HG03039 (cell line): ENCODE measurements at regions not wholly inside any gene's neighbourhood (a gene's known extent, or its start where the extent isn't known, plus 50 kb on each side); places are given as distances from the start of the nearest gene placed in this dataset.
"Not testable (repeated sequence)": the region's sequence is repeated elsewhere in the genome, so short reads cannot be mapped to it uniquely, and the experiment has no call there.

Source experiments
- ATAC-seq: cut with Tn5 transposase; IDR thresholded peaks from one replicate; pipeline ENCODE4 v1.9.1; 2021; ENCODE audit warnings: mild to moderate bottlenecking, moderate library complexity; ENCODE audit not compliant: unreplicated experiment

- no peak for ATAC-seq
Measured at GRCh38 chr5:50898966-50899365, 232.5 kb downstream of the PARP8 start.

GRCh38 chr5:50900952-50901510 lies 234.6 kb downstream of the PARP8 start:
- ATAC-seq = no peak

DNA sequence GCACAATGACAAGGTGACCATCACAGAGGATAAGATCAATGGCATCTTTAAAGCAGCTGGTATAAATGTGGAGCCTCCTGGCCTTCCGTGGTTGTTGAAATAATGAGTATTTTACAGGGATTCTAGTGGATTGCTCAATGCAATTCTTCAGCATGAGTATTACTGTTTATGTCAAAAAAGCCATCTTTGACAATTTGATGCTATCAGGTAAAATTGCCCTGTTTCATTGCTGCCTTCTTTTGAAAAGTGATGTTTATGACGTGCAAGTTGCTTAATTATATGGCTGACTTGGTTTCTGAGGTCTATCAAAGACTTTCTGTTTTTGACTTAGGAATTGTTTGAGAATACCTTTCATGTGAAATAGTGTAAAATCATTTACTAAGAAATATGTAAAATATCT lies 237.2 kb downstream of the PARP8 start:
- no peak for ATAC-seq

DNA sequence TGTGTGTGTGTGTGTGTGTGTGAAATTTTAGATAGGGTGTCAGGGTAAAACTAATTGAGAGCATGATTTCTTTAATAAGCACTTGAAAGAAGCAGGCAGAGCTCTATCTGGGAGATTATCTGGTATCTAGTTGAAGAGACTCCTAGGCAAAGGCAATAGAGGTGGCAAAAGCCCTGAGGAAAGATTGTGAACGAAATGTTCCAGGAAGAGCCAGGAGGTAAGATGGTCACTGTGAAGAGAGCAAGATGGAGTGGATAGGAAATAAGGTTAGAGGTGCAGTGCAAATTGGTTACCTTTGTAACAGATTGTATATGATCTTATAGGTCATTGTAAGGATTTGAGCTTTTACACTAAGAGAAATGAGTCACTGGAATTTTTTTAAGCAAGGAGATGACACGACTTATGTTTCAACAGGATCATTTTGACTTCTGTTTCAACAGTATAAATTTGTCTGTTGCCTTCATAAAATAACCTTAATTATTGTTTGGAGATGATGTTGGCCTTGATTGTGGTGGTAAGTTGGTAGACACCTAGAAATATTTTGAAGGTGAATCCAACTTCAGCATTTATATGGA lies 239.6 kb downstream of the PARP8 start:
- no peak for ATAC-seq

- ATAC-seq = not testable (repeated sequence)
Measured at GRCh38 chr5:50920160-50920559, 253.7 kb downstream of the PARP8 start.

- no peak for ATAC-seq
Measured at GRCh38 chr5:50921366-50922133, 255.1 kb downstream of the PARP8 start.

DNA sequence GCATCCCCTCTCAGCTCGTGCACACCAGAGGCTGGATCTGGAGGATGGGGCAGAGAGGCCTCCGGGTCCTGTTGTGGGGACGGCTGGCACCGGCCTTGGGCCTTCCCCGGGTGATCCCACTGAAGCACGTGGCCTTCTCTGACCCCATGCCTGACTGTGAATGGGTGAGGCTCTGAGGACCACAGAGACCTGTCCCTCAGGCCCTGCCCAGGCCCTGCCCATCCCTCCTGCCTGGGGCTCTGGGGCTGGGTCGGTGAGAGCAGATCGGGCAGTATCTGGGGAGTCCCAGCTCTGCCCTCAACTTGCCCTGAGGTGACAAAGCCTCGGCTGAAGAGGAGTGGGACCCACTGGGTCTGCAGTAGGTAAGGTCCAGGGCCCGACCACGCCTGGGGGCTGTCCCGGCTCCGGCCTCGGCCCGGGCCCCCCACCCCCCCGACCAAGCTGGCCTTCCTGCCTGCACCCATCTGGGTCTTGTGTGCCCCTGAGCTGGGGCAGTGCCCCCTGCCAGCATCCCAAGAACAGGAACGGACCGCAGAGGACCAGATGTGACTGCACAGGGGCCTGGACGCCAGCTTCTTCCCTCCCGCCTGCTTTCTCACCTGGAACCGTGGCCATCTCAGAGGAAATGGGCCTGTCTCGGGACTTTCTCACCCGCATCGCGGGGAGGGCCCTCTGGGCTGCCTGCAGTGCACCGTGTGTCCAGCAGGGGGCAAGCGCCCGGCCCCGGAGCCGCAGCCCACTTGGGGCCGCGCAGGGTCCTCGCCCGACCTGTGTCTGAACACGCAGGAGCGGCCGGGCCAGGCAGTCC lies 255.9 kb downstream of the PARP8 start:
- ATAC-seq = peak; percentile 58

DNA sequence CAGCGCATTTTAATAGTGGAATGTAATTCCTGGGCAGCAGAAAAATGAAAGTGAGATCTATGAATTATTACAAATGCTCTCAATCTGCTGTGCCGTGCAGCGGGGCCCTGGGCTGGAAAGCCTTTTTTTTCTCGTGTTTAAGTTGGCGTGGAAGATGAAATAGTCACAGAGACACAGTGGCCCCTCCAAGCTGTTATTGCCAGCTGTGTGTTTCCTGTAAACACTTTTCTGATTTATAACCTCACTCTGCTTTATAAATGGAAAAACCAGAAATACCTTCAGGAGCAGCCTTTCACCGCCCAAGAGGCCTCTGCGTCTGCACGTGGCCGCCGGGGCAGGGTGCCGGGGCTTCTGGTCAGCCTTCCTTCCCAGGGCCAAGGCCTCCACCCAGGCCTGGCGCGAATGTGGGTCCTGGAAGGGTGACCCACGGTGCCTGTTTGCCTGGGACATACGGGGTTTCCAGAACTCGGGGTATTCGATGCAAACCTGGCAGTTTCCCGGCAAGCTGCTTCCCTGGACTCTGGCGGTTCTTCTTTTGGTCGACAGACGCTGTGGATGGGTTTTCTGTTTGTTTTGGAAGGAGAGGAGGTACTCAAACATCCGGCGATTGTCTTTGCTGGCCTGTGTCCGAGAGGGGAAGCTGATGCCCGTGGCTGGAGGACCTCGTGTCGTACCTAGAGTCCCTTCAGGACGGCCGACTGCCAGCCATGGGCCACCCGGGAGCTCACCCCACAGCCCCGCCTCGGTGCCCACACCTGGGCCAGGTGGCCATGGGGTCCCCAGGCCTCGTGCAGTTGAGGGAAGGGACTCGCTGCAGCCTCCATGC lies 256.7 kb downstream of the PARP8 start:
- no peak for ATAC-seq

GRCh38 chr5:50923768-50924494 lies 257.5 kb downstream of the PARP8 start:
- no peak for ATAC-seq

DNA sequence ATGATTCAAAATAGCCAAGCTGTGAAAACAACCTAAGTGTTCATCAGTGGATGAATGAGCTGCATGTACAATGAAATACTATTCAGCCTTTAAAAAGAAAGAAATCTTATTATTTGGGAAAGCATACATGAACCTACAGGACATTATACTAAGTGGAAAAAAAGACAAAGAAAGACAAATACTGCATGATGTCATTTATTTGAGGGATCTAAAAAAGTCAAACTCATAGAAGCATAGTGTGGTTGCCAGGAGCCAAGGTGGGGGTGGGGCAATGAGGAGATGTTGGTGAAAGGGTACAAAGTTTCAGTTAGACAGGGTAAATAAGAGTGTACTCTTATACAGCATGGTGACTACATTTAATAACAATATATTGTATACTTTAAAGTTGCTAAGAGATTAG lies 261.5 kb downstream of the PARP8 start:
- no peak for ATAC-seq

- ATAC-seq = no peak
Measured at GRCh38 chr5:50929174-50929573, 262.7 kb downstream of the PARP8 start.

GRCh38 chr5:50934343-50934742 lies 267.9 kb downstream of the PARP8 start:
- no peak for ATAC-seq

DNA sequence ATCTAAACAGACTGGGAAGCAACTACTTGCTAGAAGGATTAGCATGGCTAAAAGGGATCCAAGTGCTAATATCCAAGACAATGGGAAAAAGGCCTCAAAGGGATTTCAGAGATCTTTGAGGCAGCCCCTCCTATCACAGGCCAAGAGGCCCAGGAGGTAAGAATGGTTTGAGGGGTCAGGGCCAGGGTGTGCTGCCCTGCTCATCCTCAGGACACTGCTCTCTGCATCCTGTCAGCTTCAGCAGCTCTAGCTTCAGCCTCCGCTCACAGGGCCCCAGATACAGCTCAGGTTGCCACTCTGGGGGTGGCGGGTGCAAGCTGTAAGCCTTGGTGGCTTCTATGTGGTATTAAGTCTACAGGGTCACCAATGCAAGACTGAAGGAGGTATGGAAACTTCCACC lies 278.7 kb downstream of the PARP8 start:
- no peak for ATAC-seq

DNA sequence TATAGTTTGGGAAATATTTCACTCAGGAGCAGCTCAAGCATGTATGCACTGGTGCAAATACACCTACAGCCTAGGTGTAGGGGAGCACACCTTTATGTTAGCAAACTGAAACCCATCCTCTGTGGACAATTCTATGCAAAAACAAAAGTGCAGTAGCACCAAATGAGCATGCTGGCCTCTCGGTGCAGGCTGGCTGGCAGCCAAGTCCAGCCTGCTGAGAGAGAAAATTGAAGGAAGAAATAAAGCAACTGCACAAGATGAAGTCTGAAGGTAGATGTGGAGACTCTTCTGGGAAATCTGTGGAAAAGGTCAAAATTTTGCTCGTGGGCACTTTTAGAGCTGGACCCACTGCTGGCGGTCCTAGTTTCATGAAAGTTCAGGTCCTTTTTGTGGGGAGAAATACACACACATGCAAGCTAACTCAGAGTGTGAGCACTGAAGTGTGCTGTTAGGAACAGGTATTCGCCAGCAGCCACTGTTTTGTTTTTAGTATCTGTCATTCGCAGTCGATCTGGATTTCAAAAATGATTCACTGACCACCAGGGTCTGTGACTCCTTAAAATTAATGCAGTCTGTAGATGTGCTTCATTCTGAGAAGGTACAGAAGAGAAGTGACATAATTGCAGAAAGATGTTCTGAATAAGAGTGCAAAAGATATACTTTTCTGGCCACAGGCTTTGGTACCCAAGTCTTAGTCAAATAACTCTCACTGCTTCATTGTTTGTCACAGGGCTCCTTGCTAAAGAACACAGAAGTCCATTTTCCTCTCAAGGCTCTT lies 281.7 kb downstream of the PARP8 start:
- ATAC-seq = no peak

DNA sequence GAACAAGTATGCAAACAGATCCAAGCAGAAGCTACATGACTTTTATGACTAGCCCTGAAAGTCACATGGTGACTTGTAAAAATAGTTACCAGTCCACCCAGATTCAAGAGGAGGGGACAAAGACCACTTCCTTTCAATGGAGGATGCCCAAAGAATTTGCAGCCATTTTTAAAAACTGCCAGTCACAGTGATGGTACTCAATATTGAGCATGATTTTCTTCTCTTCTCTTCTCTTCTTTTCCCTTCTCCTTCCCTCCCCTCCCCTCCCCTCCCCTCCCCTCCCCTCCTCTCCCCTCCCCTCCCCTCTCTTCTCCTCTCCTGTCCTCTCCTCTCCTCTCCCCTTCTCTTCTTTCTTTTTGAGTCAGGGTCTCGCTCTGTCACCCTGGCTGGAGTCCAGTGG lies 286.9 kb downstream of the PARP8 start:
- no peak for ATAC-seq

DNA sequence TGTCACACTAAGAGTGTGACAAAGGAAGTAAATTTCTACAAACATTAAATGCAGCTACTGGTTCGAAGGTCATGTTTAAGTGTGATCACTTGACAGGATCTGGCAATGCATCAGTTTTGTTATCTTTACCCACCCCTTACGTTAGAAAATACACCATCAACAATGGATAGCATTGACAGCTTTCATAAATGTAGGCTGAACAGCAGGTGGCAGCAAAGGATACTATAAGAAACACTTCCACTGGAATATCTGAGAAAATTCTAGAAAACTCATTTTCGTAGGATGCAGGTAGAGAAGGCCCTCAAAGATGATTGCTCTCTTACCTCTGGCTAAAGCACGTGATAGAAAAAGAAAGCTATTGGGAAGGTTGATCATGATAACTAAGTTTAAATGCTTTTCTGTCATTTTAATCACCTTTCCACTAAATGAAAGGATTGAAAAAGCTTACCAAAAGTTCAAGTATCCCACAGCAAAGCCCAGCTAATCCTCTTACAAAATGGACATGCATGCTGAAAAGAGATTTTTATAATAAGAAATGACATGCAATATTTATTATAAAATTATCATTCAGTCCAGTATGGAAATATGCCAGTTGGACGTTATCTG lies 292.5 kb downstream of the PARP8 start:
- ATAC-seq = peak; percentile 43

GRCh38 chr5:50962934-50963872 lies 296.8 kb downstream of the PARP8 start:
- ATAC-seq = peak; percentile 81
